ENCODE measurements at regions not wholly inside any gene's neighbourhood (a gene's known extent, or its start where the extent isn't known, plus 50 kb on each side); places are given as distances from the start of the nearest gene placed in this dataset.

- no peak for TF ChIP-seq CTCF (IDR thresholded peaks at IDR 0.05; ENCODE audit: control extremely low read depth in 1 of 3, insufficient read depth in 1 of 3, low read depth in 1 of 3, low read length in 3 of 3)
- TF ChIP-seq SP2 (IDR thresholded peaks at IDR 0.05; ENCODE audit: low read length) = no peak
- TF ChIP-seq NANOG (IDR thresholded peaks at IDR 0.05; ENCODE audit: insufficient read depth, low read depth, low read length, poor library complexity, severe bottlenecking) = no peak
- no peak for TF ChIP-seq RNF2 (IDR thresholded peaks at IDR 0.05; ENCODE audit: borderline replicate concordance, low read depth, low read length, missing control alignments, poor library complexity, severe bottlenecking)
- TF ChIP-seq POU5F1 (IDR thresholded peaks at IDR 0.05; ENCODE audit: low read depth, low read length) = no peak
- TF ChIP-seq PHF8 (conservative IDR thresholded peaks at IDR 0.05; ENCODE audit: low read depth, low read length) = no peak
- no peak for TF ChIP-seq YY1 (IDR thresholded peaks at IDR 0.05; ENCODE audit: low read depth, low read length)
- no peak for TF ChIP-seq SUZ12 (IDR thresholded peaks at IDR 0.05; ENCODE audit: low read length)
Measured at GRCh38 chr4:38360201-38360600, 303.8 kb upstream of the KLF3 start (continued).
